Neural progenitor cell (in vitro differentiated cells): ENCODE measurements at regions not wholly inside any gene's neighbourhood (a gene's known extent, or its start where the extent isn't known, plus 50 kb on each side); places are given as distances from the start of the nearest gene placed in this dataset.

Experiments used
- EZH2 ChIP-seq: fragments of 200-600 bp; sonication (generic); IDR thresholded peaks from 2 replicates; pipeline ENCODE4 v1.6.1; 2017; ENCODE audit warnings: antibody characterized with exemption, mild to moderate bottlenecking, moderate library complexity
- TF ChIP-seq, protein P1 (sequence below): fragments of 200-600 bp; sonication (generic); IDR thresholded peaks from 2 replicates; pipeline ENCODE4 v1.5.1; 2017; ENCODE audit warnings: antibody characterized with exemption, mild to moderate bottlenecking

DNA sequence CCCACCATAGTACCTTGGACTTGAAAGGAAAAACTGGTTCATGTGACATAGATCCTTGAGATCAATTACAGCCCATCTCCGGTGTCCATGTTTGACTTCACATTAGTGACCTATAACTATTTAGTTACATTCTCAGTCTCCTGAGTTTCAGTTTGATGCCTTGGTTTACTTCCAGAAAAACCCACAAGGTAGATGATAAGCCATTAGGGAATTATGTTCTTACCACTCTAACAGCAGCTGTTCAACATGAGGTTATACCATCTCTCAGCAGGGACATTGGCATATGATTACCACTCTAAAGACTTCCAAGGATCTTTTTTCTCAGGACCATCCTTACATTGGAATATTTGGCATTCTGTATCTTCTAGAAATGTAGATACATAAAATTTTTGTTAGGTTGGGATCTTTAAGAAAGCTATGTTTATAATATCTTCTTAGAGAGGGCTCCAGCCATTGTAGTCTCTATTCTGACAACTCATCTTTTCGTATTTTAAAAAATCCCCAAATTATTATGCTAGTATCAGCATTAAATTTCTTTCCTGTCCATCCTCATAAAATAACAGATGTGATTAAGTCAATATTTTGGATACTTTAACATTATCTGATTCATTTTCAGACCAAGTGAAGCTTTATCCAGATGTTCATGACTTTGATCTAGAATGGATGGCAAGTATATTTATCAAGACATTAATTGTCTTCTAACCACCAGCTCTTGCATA is 258.9 kb downstream of the RDH14 start:
- TF ChIP-seq, protein P1, sequence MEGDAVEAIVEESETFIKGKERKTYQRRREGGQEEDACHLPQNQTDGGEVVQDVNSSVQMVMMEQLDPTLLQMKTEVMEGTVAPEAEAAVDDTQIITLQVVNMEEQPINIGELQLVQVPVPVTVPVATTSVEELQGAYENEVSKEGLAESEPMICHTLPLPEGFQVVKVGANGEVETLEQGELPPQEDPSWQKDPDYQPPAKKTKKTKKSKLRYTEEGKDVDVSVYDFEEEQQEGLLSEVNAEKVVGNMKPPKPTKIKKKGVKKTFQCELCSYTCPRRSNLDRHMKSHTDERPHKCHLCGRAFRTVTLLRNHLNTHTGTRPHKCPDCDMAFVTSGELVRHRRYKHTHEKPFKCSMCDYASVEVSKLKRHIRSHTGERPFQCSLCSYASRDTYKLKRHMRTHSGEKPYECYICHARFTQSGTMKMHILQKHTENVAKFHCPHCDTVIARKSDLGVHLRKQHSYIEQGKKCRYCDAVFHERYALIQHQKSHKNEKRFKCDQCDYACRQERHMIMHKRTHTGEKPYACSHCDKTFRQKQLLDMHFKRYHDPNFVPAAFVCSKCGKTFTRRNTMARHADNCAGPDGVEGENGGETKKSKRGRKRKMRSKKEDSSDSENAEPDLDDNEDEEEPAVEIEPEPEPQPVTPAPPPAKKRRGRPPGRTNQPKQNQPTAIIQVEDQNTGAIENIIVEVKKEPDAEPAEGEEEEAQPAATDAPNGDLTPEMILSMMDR = no peak
- no peak for TF ChIP-seq EZH2
